ENCODE measurements at regions not wholly inside any gene's neighbourhood (a gene's known extent, or its start where the extent isn't known, plus 50 kb on each side); places are given as distances from the start of the nearest gene placed in this dataset.

DNA sequence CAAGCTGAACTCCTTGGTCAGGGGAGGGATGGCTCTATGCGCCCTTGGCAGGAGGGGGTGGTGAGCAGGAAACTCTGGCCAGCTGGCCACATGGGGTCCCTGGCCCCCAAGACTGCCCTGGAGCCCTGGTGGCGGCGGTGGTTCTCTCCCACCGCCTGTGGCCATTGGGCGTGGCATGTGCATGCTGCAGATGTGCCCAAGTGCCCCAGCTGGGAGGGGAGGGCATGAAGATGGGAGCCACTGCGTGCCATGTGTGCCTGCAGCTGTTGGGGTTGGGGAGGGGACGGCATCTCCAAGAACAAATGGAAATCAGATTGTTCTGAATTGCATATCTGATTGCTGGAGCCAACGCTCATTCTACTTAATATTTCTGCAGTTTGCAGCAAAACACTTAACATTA, 115.7 kb upstream of the IGF1 start:
- no peak overlapping the region for H3K4me3 ChIP-seq (ENCODE audit: low read depth, low read length)
- no peak for DNase-seq (ENCODE audit: low read depth)
- no peak for TF ChIP-seq CTCF (IDR thresholded peaks at IDR 0.05; ENCODE audit: insufficient read depth, low read depth, low read length)

GRCh38 chr12:102595315-102595714, 115.0 kb upstream of the IGF1 start:
- no peak for TF ChIP-seq CTCF (IDR thresholded peaks at IDR 0.05; ENCODE audit: insufficient read depth, low read depth, low read length)
- H3K4me3 ChIP-seq (ENCODE audit: low read depth, low read length), result no peak overlapping the region
- no peak for DNase-seq (ENCODE audit: low read depth)

DNA sequence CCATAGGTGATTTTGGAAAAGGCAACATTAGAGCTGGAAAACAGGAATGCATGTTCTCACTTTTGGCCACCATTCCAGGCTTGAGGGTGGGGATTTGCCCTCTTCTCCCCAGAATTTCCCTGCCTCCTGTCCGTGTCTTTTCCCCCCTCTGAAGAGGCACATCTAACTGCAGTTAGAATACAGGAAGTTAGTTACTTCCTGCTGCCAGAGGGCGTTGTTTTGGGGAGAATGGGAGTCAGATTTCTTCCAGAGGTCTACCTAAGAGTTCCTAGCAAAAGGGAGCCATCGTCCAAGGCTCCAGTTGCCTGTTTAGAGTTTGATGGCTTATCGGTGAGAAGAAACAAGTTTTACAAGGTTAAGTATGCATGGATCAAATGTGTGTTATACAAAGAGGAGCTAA, 112.8 kb upstream of the IGF1 start:
- TF ChIP-seq CTCF (IDR thresholded peaks at IDR 0.05; ENCODE audit: insufficient read depth, low read depth, low read length), result no peak
- DNase-seq (ENCODE audit: low read depth), result no peak
- no peak overlapping the region for H3K4me3 ChIP-seq (ENCODE audit: low read depth, low read length)

DNA sequence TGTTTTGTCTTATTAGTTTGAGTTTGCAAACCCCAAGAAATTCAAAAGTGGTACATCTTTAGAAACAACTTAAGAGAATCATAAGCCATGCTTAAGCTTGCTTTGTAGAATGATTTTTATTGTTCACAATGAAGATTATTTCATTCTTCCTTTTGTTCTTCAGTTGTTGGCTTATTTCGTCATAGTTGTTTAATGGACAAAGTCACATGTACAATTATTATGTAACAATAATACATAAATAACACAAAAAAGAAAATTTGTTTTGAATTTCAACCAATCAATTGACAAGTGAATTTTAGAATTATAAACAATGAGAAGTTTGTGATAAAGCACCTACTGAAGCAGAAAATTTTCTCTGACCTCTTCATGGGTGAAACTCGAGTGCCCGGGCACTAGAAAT, 111.8 kb upstream of the IGF1 start:
- no peak for TF ChIP-seq CTCF (IDR thresholded peaks at IDR 0.05; ENCODE audit: insufficient read depth, low read depth, low read length)
- no peak overlapping the region for H3K4me3 ChIP-seq (ENCODE audit: low read depth, low read length)
- DNase-seq (ENCODE audit: low read depth), result no peak

DNA sequence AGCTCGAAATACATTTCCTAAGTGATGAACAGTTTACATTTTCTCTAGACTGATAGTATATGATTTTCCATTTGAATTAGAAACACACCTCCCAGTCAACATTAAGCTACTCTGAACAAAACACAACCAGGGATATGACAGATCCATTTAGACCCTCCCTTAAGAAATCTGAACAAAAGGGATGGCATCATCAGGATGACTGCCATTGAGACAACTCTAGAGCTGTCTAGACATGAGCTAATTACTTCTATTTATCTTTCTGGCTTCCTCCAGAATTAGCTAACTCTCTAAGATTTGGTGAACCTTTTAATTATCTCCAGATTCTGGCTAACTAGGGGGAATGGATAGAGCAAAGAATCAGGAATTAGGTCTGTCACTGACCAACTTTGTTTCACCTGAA, 92.9 kb upstream of the IGF1 start:
- DNase-seq (ENCODE audit: low read depth), result no peak
- no peak overlapping the region for H3K4me3 ChIP-seq (ENCODE audit: low read depth, low read length)
- TF ChIP-seq CTCF (IDR thresholded peaks at IDR 0.05; ENCODE audit: insufficient read depth, low read depth, low read length), result no peak

- DNase-seq (ENCODE audit: low read depth), result no peak
- no peak for TF ChIP-seq CTCF (IDR thresholded peaks at IDR 0.05; ENCODE audit: insufficient read depth, low read depth, low read length)
- H3K4me3 ChIP-seq (ENCODE audit: low read depth, low read length), result no peak overlapping the region
These were observed 91.5 kb upstream of the IGF1 start for GRCh38 chr12:102571889-102572288.

DNA sequence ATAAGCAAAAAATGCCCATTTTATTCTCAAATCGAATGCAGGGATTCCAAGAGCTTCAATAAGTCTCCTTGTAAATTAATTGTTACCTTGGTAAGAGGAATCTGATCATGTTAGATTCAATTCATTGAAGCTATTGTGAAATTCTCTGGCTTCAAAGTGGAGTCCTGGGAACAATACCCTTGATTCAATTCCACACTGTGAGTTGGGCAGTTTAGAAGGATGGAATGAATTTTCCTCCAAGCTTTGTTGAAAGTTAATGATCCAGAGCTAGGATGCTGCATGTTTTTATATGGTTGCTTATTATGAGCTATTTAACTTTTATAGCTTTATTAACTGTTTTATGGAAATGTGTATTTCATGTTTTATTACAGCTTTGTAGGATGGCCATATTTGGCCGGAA, 89.9 kb upstream of the IGF1 start:
- no peak overlapping the region for H3K4me3 ChIP-seq (ENCODE audit: low read depth, low read length)
- TF ChIP-seq CTCF (IDR thresholded peaks at IDR 0.05; ENCODE audit: insufficient read depth, low read depth, low read length), result no peak
- DNase-seq (ENCODE audit: low read depth), result no peak
